ENCODE measurements at regions not wholly inside any gene's neighbourhood (a gene's known extent, or its start where the extent isn't known, plus 50 kb on each side); places are given as distances from the start of the nearest gene placed in this dataset.

GRCh38 chr3:74691946-74692345 lies 77.5 kb upstream of the CNTN3 start:
- DNase-seq, result no peak

- DNase-seq, result no peak
These were observed 58.9 kb upstream of the CNTN3 start for GRCh38 chr3:74673326-74673725.

GRCh38 chr3:74664606-74665005 lies 50.1 kb upstream of the CNTN3 start:
- DNase-seq, result no peak
